Medulla oblongata (tissue), 1 donor: ENCODE measurements at regions not wholly inside any gene's neighbourhood (a gene's known extent, or its start where the extent isn't known, plus 50 kb on each side); places are given as distances from the start of the nearest gene placed in this dataset.
"Not testable (repeated sequence)": the region's sequence is repeated elsewhere in the genome, so short reads cannot be mapped to it uniquely, and the experiment has no call there.

Experiments used
- DNase-seq: peaks from one replicate; pipeline ENCODE4 v3.0.0-alpha.2; 2015; ENCODE audit errors: extremely low spot score

- DNase-seq = not testable (repeated sequence)
These were observed 4387.3 kb upstream of the TPTE start for GRCh38 chr21:6133852-6134630.

- DNase-seq = not testable (repeated sequence)
These were observed 4384.7 kb upstream of the TPTE start for GRCh38 chr21:6136732-6137131.

- not testable (repeated sequence) for DNase-seq
These were observed 4382.9 kb upstream of the TPTE start for GRCh38 chr21:6138244-6139136.

- not testable (repeated sequence) for DNase-seq
These were observed 4382.1 kb upstream of the TPTE start for GRCh38 chr21:6139331-6139730.

- DNase-seq = not testable (repeated sequence)
These were observed 4381.5 kb upstream of the TPTE start for GRCh38 chr21:6139862-6140261.

- DNase-seq = not testable (repeated sequence)
These were observed 4380.8 kb upstream of the TPTE start for GRCh38 chr21:6140467-6141137.

GRCh38 chr21:6141138-6141474, 4380.3 kb upstream of the TPTE start:
- not testable (repeated sequence) for DNase-seq

- DNase-seq = not testable (repeated sequence)
These were observed 4368.2 kb upstream of the TPTE start for GRCh38 chr21:6153154-6153553.

- not testable (repeated sequence) for DNase-seq
These were observed 4366.7 kb upstream of the TPTE start for GRCh38 chr21:6154524-6155320.

- DNase-seq = not testable (repeated sequence)
These were observed 4364.5 kb upstream of the TPTE start for GRCh38 chr21:6156712-6157389.

GRCh38 chr21:6157515-6157914, 4363.9 kb upstream of the TPTE start:
- DNase-seq = not testable (repeated sequence)

- DNase-seq = not testable (repeated sequence)
These were observed 4363.2 kb upstream of the TPTE start for GRCh38 chr21:6158171-6158570.
